Heart left ventricle (tissue), 13 donors: ENCODE measurements at regions not wholly inside any gene's neighbourhood (a gene's known extent, or its start where the extent isn't known, plus 50 kb on each side); places are given as distances from the start of the nearest gene placed in this dataset.

Experiments
- POLR2A ChIP-seq, 2 donors: fragments of 450-650 bp; IDR thresholded peaks; one replicate each; pipeline ENCODE4 v1.6.1; 2017; ENCODE audit warnings: antibody characterized with exemption in 2 of 2, mild to moderate bottlenecking in 2 of 2, moderate library complexity in 2 of 2
- TF ChIP-seq, protein P1 (sequence below), 12 donors: fragments of 200-600 bp; sonication (generic) in 4 of 12; IDR thresholded peaks; one replicate each; pipeline versions ENCODE4 v1.5.0 to v1.8.0; 2018 to 2022; ENCODE audit warnings: antibody characterized with exemption in 12 of 12, mild to moderate bottlenecking in 5 of 12
- donor health status: ischemic (EF 13 %, LVEDD 7.1; RV severe dilation, severe dysfunction).
- donor health status: DM: no; HTN: yes; CAD: no.
- donor health status: DM: no; HTN: no; CAD: no.
- donor health status: ischemic (EF 25% LVEDD 6.9; RV normal size, moderate dysfunction).
- donor health status: ischemic (EF 25% LVEDD 5.7; RV mildly dilated, moderate dysfunction).
- donor health status: ischemic (EF 35%, LVEDD 5.7; RV mildly dilated, moderate dysfunction).
- donor health status: nonischemic (EF 11% LVEDD 7.7; RV severe dilation, severe dysfunction).
- donor health status: DM: yes; HTN: yes; CAD: no.
- donor health status: PGD.
- donor health status: ischemic (EF 29% LVEDD 5.4; RV normal size, mild dysfunction).
- donor health status: nonischemic (EF 23%, LVEDD 6.1; RV moderate dilation, normal function).

DNA sequence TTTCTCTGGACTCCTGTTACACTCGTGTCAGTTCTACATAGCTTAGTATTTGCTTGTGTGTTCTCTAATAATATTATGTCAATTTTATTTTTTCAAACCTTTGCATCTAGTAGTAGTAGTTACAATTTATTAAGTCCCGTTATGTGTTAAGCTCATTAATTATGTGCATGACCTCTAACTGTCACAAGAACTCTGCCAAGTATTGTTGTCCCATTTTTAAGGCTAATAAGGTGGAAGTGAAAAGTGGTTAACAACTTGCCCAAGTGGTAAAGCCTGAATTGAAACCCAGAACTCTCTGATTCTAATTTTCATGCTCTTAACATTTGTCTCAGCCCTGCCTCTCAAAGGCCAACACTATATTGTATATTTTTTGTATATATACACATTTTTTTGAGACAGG is 221.6 kb downstream of the DMRT2 start:
- TF ChIP-seq, protein P1, sequence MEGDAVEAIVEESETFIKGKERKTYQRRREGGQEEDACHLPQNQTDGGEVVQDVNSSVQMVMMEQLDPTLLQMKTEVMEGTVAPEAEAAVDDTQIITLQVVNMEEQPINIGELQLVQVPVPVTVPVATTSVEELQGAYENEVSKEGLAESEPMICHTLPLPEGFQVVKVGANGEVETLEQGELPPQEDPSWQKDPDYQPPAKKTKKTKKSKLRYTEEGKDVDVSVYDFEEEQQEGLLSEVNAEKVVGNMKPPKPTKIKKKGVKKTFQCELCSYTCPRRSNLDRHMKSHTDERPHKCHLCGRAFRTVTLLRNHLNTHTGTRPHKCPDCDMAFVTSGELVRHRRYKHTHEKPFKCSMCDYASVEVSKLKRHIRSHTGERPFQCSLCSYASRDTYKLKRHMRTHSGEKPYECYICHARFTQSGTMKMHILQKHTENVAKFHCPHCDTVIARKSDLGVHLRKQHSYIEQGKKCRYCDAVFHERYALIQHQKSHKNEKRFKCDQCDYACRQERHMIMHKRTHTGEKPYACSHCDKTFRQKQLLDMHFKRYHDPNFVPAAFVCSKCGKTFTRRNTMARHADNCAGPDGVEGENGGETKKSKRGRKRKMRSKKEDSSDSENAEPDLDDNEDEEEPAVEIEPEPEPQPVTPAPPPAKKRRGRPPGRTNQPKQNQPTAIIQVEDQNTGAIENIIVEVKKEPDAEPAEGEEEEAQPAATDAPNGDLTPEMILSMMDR (IDR thresholded peaks at IDR 0.05) = no peak
- no peak for TF ChIP-seq POLR2A (IDR thresholded peaks at IDR 0.05)
